GM12878 (cell line): ENCODE measurements at regions not wholly inside any gene's neighbourhood (a gene's known extent, or its start where the extent isn't known, plus 50 kb on each side); places are given as distances from the start of the nearest gene placed in this dataset.

Source experiments
- ATAC-seq: fragments of 200-7000 bp; cut with Tn5 transposase; 3 replicates; pipeline ENCODE4 v1.9.1; 2020; ENCODE audit warnings: mild to moderate bottlenecking, moderate library complexity
- BruUV-seq: library from RNA; stranded (reverse); fragments of 400-500 nt; replicated peaks from 2 replicates; lab custom pipeline; 2021; lab: Mats Ljungman, UMichigan
- CTCF ChIA-PET: fragments of 300-600 bp; sonication (Branson Sonifier 250); formaldehyde crosslinking; extraction: SDS; loops from one replicate; lab custom pipeline; 2021; ENCODE audit warnings: inconsistent platforms; lab: Yijun Ruan, JAX
- POLR2A ChIA-PET: fragments of 350-600 bp; formaldehyde crosslinking; extraction: SDS; loops from one replicate; lab custom pipeline; 2021; ENCODE audit warnings: inconsistent platforms; lab: Charles Lee
- RAD21 ChIA-PET: fragments of 300-600 bp; sonication (Branson Sonifier 250); formaldehyde crosslinking; loops from one replicate; lab custom pipeline; 2023; ENCODE audit warnings: antibody characterized with exemption; ENCODE audit not compliant: unreplicated experiment; lab: Charles Lee
- SMC1A ChIA-PET: fragments of 300-600 bp; sonication (Branson Sonifier 250); formaldehyde crosslinking; loops from one replicate; lab custom pipeline; 2023; ENCODE audit not compliant: unreplicated experiment, uncharacterized antibody; lab: Charles Lee
- DNase-seq: peaks from one replicate; pipeline ENCODE4 v3.0.0-alpha.2; 2011; ENCODE audit warnings: low read depth, low spot score
- FAIRE-seq: peaks from 3 replicates; lab custom pipeline; 2011; peaks lifted over from hg19 to GRCh38; lab: Jason Lieb, UNC
- H2AFZ ChIP-seq: 2 replicates; pipeline ENCODE4 v1.6.0; 2011; ENCODE audit warnings: low read depth, low read length, control low read depth; ENCODE audit not compliant: control insufficient read depth
- H3K27ac ChIP-seq: 2 replicates; pipeline ENCODE4 v1.5.1; 2011; ENCODE audit warnings: control low read depth; ENCODE audit not compliant: control insufficient read depth, insufficient read depth
- H3K27me3 ChIP-seq, 2 experiments: replicated peaks in 1 of 2; 2 replicates each; pipeline versions ENCODE4 v1.6.0 to v1.6.1; 2011; ENCODE audit warnings: low read length in 1 of 2; ENCODE audit not compliant: control insufficient read depth in 2 of 2, insufficient read depth in 2 of 2
- H3K36me3 ChIP-seq, 2 experiments: 2 replicates each; pipeline ENCODE4 v1.5.1; 2011; ENCODE audit warnings: low read length in 1 of 2; ENCODE audit not compliant: control insufficient read depth in 2 of 2, insufficient read depth in 2 of 2
- H3K4me1 ChIP-seq: 2 replicates; pipeline ENCODE4 v1.6.1; 2011; ENCODE audit warnings: mild to moderate bottlenecking, low read length, moderate library complexity, mixed read lengths; ENCODE audit not compliant: control insufficient read depth, insufficient read depth
- H3K4me2 ChIP-seq: 2 replicates; pipeline ENCODE4 v1.6.0; 2011; ENCODE audit warnings: control low read depth; ENCODE audit not compliant: control insufficient read depth, insufficient read depth
- H3K4me3 ChIP-seq: fragments of 200-600 bp; sonication (generic); 2 replicates; pipeline ENCODE4 v1.5.1; 2016
- H3K79me2 ChIP-seq: 2 replicates; pipeline ENCODE4 v1.6.0; 2011; ENCODE audit warnings: low read length; ENCODE audit not compliant: control insufficient read depth, insufficient read depth
- H3K9ac ChIP-seq: 2 replicates; pipeline ENCODE4 v1.8.0; 2011; ENCODE audit warnings: low read length, control low read depth, mixed read lengths; ENCODE audit not compliant: control insufficient read depth, insufficient read depth
- H3K9me3 ChIP-seq: replicated peaks from 3 replicates; pipeline ENCODE4 v1.5.1; 2011; ENCODE audit warnings: mild to moderate bottlenecking, low read length; ENCODE audit not compliant: control insufficient read depth, insufficient read depth
- H4K20me1 ChIP-seq: 2 replicates; pipeline ENCODE4 v1.6.0; 2011; ENCODE audit not compliant: control insufficient read depth, insufficient read depth
- ATF3 ChIP-seq: IDR thresholded peaks from 2 replicates; pipeline ENCODE4 v1.6.1; 2011; ENCODE audit warnings: low read depth, mild to moderate bottlenecking, low read length, moderate library complexity, borderline replicate concordance; ENCODE audit errors: extremely low read depth
- CEBPZ ChIP-seq: fragments of 150-350 bp; IDR thresholded peaks from 2 replicates; pipeline ENCODE4 v1.6.1; 2016; ENCODE audit warnings: low read depth, low read length
- EED ChIP-seq: sonication (generic); IDR thresholded peaks from 2 replicates; pipeline ENCODE4 v1.6.1; 2016; ENCODE audit warnings: antibody characterized with exemption, low read depth
- EGR1 ChIP-seq, 2 experiments: IDR thresholded peaks; 1 replicate in 1 of 2; 2 replicates in 1 of 2; pipeline ENCODE4 v1.6.1; 2011 to 2012; ENCODE audit warnings: low read depth in 2 of 2, low read length in 2 of 2, borderline replicate concordance in 1 of 2, mild to moderate bottlenecking in 1 of 2, moderate library complexity in 1 of 2
- KAT2A ChIP-seq: conservative IDR thresholded peaks from 2 replicates; pipeline ENCODE4 v1.6.1; 2011; ENCODE audit warnings: low read depth, low read length; ENCODE audit not compliant: control insufficient read depth
- NKRF ChIP-seq: fragments of 450-650 bp; conservative IDR thresholded peaks from 2 replicates; pipeline ENCODE4 v1.6.1; 2017; ENCODE audit warnings: mild to moderate bottlenecking, moderate library complexity
- NRF1 ChIP-seq: conservative IDR thresholded peaks from 2 replicates; pipeline ENCODE4 v1.6.1; 2011; ENCODE audit warnings: mild to moderate bottlenecking, low read depth, low read length, improper control_type of control experiment
- SMC3 ChIP-seq: IDR thresholded peaks from 2 replicates; pipeline ENCODE4 v1.6.1; 2011; ENCODE audit warnings: low read length, improper control_type of control experiment, borderline replicate concordance
- SUZ12 ChIP-seq: fragments of 200-600 bp; sonication (generic); IDR thresholded peaks from one replicate; pipeline ENCODE4 v1.6.1; 2018; ENCODE audit warnings: antibody characterized with exemption, mild to moderate bottlenecking; ENCODE audit not compliant: unreplicated experiment
- YY1 ChIP-seq: IDR thresholded peaks from 2 replicates; pipeline ENCODE4 v1.6.1; 2011; ENCODE audit warnings: low read depth, mild to moderate bottlenecking, low read length
- ZNF384 ChIP-seq: IDR thresholded peaks from 2 replicates; pipeline ENCODE4 v1.6.1; 2012; ENCODE audit warnings: low read depth, mild to moderate bottlenecking, low read length, improper control_type of control experiment, borderline replicate concordance
- ZNF687 ChIP-seq: fragments of 450-650 bp; IDR thresholded peaks from 2 replicates; pipeline ENCODE4 v1.6.1; 2017; ENCODE audit warnings: mild to moderate bottlenecking, moderate library complexity
- WGBS: methylation state at CpG from one replicate; pipeline ENCODE4 v1.1.6; 2016; ENCODE audit warnings: low lambda C conversion rate; ENCODE audit not compliant: insufficient replicate concordance, insufficient coverage; ENCODE audit errors: missing lambda C conversion rate; 5-methylcytosine and 5-hydroxymethylcytosine counted together
- in situ Hi-C: fragments of 300-500 bp; cut with MboI; formaldehyde crosslinking; loops from 9 replicates; pipeline ENCODE4 v1.14.3; 2018; ENCODE audit warnings: mixed read lengths
- intact Hi-C: fragments of 100-400 bp; cut with micrococcal nuclease; formaldehyde crosslinking; loops from one replicate; pipeline ENCODE4 v1.14.2; 2022; ENCODE audit not compliant: unreplicated experiment

GRCh38 chr22:27244328-27244727, 557.2 kb downstream of the MN1 start:
- ChIA-PET RAD21 (no interaction called here), SMC1A (no interaction called here), CTCF (no interaction called here), POLR2A (no interaction called here)
- H4K20me1 ChIP-seq, result no peaks in the 10 kb centered on the region
- no peak for ATAC-seq
- 38% methylated on average over 3 of the region's 3 CpGs for WGBS
- H3K27ac ChIP-seq, result no peak overlapping the region
- intact Hi-C loops, result no loop called here
- no peak overlapping the region for H3K9ac ChIP-seq
- H3K4me1 ChIP-seq, result no peaks in the 10 kb centered on the region
- no peak overlapping the region for H3K4me2 ChIP-seq
- no TSS peak for BruUV-seq
- H3K27me3 ChIP-seq, result no peaks in the 10 kb centered on the region
- DNase-seq, result no peak
- H2AFZ ChIP-seq, result no peak overlapping the region
- H3K79me2 ChIP-seq, result no peaks in the 10 kb centered on the region
- H3K4me3 ChIP-seq, result no peak overlapping the region
- no peak for FAIRE-seq
- no peaks in the 10 kb centered on the region; the same call in 2 of the 3 replicates for H3K9me3 ChIP-seq
- H3K36me3 ChIP-seq, result no peaks in the 10 kb centered on the region
- in situ Hi-C loops, result no loop called here
- TF ChIP-seq KAT2A, result no peak
- no peak for TF ChIP-seq EED
- TF ChIP-seq ZNF687, result no peak
- TF ChIP-seq SMC3, result no peak
- no peak for TF ChIP-seq CEBPZ
- TF ChIP-seq NRF1, result no peak
- TF ChIP-seq ATF3, result no peak
- no peak for TF ChIP-seq NKRF
- TF ChIP-seq ZNF384, result no peak
- no peak for TF ChIP-seq SUZ12
- no peak for TF ChIP-seq EGR1 (IDR thresholded peaks at IDR 0.05; ENCODE audit: borderline replicate concordance in 1 of 2, low read depth in 2 of 2, low read length in 2 of 2)
- TF ChIP-seq YY1, result no peak
